ENCODE measurements at regions not wholly inside any gene's neighbourhood (a gene's known extent, or its start where the extent isn't known, plus 50 kb on each side); places are given as distances from the start of the nearest gene placed in this dataset.

DNA sequence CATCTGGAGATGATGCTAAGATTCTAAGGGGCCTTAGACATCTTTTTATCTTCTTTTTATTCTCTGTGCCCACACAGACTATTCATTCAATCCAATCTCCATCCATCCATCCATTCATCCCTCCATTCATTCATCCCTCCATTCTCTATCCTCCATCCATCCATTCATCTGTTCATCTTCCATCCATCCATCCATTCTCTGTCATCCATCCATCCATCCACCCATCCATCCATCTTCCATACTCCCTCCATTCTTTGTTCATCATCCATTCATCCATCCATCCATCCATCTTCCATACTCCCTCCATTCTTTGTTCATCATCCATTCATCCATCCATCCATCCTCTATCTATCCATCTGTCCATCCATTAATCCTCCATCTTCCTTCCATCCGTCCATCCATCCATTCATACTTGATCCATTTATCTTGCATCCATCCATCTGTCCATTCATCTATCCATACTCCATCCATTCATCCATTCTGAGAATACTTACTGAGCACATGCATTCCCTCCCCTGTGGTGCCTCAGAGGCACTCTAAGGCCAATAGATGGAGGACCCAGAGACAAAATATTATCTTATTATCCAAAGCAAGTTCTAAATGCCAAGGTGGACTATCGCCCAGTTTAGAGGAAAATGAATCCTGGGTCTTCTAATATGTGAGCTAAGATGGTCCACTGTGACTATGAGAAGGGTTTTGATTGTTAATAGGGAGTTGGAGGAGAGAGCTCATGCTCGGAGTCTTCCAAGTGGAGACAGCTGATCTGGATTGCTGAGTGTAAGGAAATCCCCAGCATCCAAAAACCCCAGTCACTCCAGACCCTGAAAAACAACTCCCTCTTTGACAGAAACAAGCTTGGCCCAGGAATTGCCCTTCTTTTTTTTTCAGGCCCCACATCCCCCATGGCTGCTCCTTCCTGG is 152.6 kb upstream of the MYCN start:
- WGBS (ENCODE audit: insufficient coverage): 78% methylated on average over 2 of the region's 3 CpGs
- Histone ChIP-seq H3K36me3 (ENCODE audit: control insufficient read depth, insufficient read depth, low read length) (no peaks in the 10 kb centered on the region), H3K27me3 (ENCODE audit: control insufficient read depth, insufficient read depth, low read length) (no peaks in the 10 kb centered on the region), H3K4me3 (ENCODE audit: low read length) (no peak overlapping the region), H3K4me1 (ENCODE audit: control insufficient read depth, insufficient read depth, low read length) (no peaks in the 10 kb centered on the region), H3K27ac (ENCODE audit: low read length) (no peak overlapping the region), H3K9me3 (ENCODE audit: control insufficient read depth, insufficient read depth, low read length) (no peaks in the 10 kb centered on the region)
- ATAC-seq (no peak), DNase-seq (no peak)
- H3K36me3 Mint-ChIP-seq: no peaks in the 10 kb centered on the region
- no peak overlapping the region for H3K27ac Mint-ChIP-seq
- TF ChIP-seq, protein P1, sequence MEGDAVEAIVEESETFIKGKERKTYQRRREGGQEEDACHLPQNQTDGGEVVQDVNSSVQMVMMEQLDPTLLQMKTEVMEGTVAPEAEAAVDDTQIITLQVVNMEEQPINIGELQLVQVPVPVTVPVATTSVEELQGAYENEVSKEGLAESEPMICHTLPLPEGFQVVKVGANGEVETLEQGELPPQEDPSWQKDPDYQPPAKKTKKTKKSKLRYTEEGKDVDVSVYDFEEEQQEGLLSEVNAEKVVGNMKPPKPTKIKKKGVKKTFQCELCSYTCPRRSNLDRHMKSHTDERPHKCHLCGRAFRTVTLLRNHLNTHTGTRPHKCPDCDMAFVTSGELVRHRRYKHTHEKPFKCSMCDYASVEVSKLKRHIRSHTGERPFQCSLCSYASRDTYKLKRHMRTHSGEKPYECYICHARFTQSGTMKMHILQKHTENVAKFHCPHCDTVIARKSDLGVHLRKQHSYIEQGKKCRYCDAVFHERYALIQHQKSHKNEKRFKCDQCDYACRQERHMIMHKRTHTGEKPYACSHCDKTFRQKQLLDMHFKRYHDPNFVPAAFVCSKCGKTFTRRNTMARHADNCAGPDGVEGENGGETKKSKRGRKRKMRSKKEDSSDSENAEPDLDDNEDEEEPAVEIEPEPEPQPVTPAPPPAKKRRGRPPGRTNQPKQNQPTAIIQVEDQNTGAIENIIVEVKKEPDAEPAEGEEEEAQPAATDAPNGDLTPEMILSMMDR (IDR thresholded peaks at IDR 0.05): no peak
- H3K4me3 Mint-ChIP-seq: no peak overlapping the region
- peaks cover 0 to 3% of the 10 kb centered on the region in 2 donors for H3K9me3 Mint-ChIP-seq
- no peaks in the 10 kb centered on the region for H3K27me3 Mint-ChIP-seq (ENCODE audit: low read depth in 2 of 2)
- H3K4me1 Mint-ChIP-seq: no peaks in the 10 kb centered on the region
- intact Hi-C loops (cut with micrococcal nuclease): no loop called here

DNA sequence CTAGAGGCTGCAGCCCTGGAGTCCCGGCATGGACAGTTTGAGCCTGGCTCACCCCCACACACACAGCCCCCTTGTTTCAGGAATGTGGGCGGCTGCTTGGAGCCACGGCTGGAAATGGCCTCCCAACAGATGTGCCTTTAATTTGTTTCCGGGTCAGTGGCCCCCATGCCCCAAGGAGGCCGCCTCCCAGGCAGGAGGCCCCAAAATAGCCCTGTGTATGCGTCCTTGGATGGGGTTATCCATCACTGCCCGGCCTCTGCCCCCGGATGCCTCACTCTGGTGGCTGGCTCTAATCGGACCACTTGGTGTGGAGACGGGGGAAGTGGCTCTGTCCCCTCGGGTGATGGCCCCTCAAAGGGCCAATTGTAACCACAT is 151.9 kb upstream of the MYCN start:
- no peak overlapping the region for H3K4me3 ChIP-seq (ENCODE audit: low read length)
- H3K27ac Mint-ChIP-seq: no peak overlapping the region
- 82% methylated on average over 11 of the region's 11 CpGs for WGBS (ENCODE audit: insufficient coverage)
- H3K4me1 ChIP-seq (ENCODE audit: control insufficient read depth, insufficient read depth, low read length): no peaks in the 10 kb centered on the region
- H3K9me3 ChIP-seq (ENCODE audit: control insufficient read depth, insufficient read depth, low read length): no peaks in the 10 kb centered on the region
- TF ChIP-seq, protein P1 (IDR thresholded peaks at IDR 0.05): no peak
- H3K27me3 Mint-ChIP-seq (ENCODE audit: low read depth in 2 of 2): no peaks in the 10 kb centered on the region
- no peaks in the 10 kb centered on the region for H3K36me3 Mint-ChIP-seq
- DNase-seq (no peak), ATAC-seq (no peak)
- no peaks in the 10 kb centered on the region for H3K27me3 ChIP-seq (ENCODE audit: control insufficient read depth, insufficient read depth, low read length)
- intact Hi-C loops (cut with micrococcal nuclease): no loop called here
- H3K9me3 Mint-ChIP-seq: peaks cover 0 to 3% of the 10 kb centered on the region in 2 donors
- H3K4me1 Mint-ChIP-seq: no peaks in the 10 kb centered on the region
- H3K27ac ChIP-seq (ENCODE audit: low read length): no peak overlapping the region
- H3K4me3 Mint-ChIP-seq: no peak overlapping the region
- H3K36me3 ChIP-seq (ENCODE audit: control insufficient read depth, insufficient read depth, low read length): no peaks in the 10 kb centered on the region

DNA sequence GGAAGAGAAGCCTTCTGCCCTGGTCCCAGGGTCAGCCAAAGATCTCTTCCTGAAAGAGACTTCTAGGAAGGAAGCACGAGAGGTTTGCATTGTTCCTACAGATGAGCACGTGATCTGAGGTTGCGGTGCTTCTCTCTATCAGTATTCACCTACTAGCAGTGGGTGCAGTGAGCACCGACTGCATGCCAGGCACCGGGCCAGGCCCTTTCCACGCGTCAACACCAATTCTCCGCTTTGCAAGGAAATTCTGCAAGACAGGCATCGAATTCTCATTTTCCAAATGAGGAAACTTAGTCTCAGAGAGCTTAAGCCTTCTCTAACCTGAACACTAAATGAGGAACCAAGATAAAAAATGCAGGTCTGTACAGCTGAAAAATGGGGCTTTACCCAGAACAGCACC is 151.5 kb upstream of the MYCN start:
- TF ChIP-seq, protein P1 (IDR thresholded peaks at IDR 0.05): no peak
- no peak overlapping the region for H3K4me3 ChIP-seq (ENCODE audit: low read length)
- no peaks in the 10 kb centered on the region for H3K4me1 ChIP-seq (ENCODE audit: control insufficient read depth, insufficient read depth, low read length)
- Mint-ChIP-seq H3K36me3 (no peaks in the 10 kb centered on the region), H3K4me3 (no peak overlapping the region), H3K9me3 (peaks cover 0 to 3% of the 10 kb centered on the region in 2 donors), H3K27me3 (ENCODE audit: low read depth in 2 of 2) (no peaks in the 10 kb centered on the region), H3K4me1 (no peaks in the 10 kb centered on the region), H3K27ac (no peak overlapping the region)
- no peaks in the 10 kb centered on the region for H3K36me3 ChIP-seq (ENCODE audit: control insufficient read depth, insufficient read depth, low read length)
- no peak for ATAC-seq
- no peak overlapping the region for H3K27ac ChIP-seq (ENCODE audit: low read length)
- no peak for DNase-seq
- intact Hi-C loops (cut with micrococcal nuclease): no loop called here
- 50% methylated on average over 9 of the region's 9 CpGs for WGBS (ENCODE audit: insufficient coverage)
- no peaks in the 10 kb centered on the region for H3K9me3 ChIP-seq (ENCODE audit: control insufficient read depth, insufficient read depth, low read length)
- no peaks in the 10 kb centered on the region for H3K27me3 ChIP-seq (ENCODE audit: control insufficient read depth, insufficient read depth, low read length)
